GM20000 (cell line): ENCODE measurements at regions not wholly inside any gene's neighbourhood (a gene's known extent, or its start where the extent isn't known, plus 50 kb on each side); places are given as distances from the start of the nearest gene placed in this dataset.
A peak's percentile ranks its signal among the peaks of the same experiment; 100 is the strongest.

Source experiments
- DNase-seq: peaks from one replicate; pipeline ENCODE4 v3.0.0; 2012; ENCODE audit warnings: low spot score
- CTCF ChIP-seq: IDR thresholded peaks from 2 replicates; pipeline ENCODE4 v1.5.1; 2012; ENCODE audit warnings: mild to moderate bottlenecking, control low read depth; ENCODE audit errors: extremely low read depth, missing control alignments

- no peak for TF ChIP-seq CTCF
- no peak for DNase-seq
Measured at GRCh38 chr12:46433829-46434228, 61.3 kb upstream of the SLC38A2 start.

GRCh38 chr12:46432325-46432724 lies 59.8 kb upstream of the SLC38A2 start:
- no peak for DNase-seq
- TF ChIP-seq CTCF, result no peak

DNA sequence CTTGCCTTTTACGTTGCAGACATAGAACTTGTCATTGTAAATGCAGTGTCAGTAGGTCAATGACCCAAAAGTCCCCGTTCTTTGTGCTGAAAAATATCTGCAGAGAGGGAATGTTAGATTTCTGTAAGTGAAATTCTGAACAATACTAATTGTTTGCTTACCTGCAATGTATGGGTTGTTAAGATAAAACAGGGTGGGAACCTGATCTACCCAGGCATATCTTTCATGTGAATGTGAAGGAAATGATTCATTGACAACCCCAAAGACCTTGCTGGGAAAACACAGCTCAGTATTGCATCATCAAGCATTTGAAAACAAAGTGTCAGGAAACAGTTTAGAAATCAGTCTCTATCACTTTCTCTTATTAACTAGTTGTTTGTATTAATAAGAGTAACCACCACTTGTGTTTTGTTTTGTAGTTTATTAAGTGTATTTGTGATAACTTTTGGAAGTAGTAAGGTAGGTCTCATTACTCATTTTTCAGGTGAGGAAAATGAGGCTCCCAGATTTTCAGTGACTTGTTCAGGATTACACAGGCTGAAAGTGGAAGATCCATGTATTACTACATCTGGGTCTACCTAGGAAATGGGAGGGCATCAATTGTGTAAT lies 57.9 kb upstream of the SLC38A2 start:
- peak; percentile 28 for DNase-seq
- TF ChIP-seq CTCF, result no peak
